Activated CD4-positive, alpha-beta memory T cell treated with anti-CD3 and anti-CD28 coated beads, Interleukin-2, amount 10 ng/mL, durations not matched to agents 7 days and 5 days (primary cell): ENCODE measurements at regions not wholly inside any gene's neighbourhood (a gene's known extent, or its start where the extent isn't known, plus 50 kb on each side); places are given as distances from the start of the nearest gene placed in this dataset.
A peak's percentile ranks its signal among the peaks of the same experiment; 100 is the strongest.
"Not testable (repeated sequence)": the region's sequence is repeated elsewhere in the genome, so short reads cannot be mapped to it uniquely, and the experiment has no call there.

Experiments
- CTCF ChIA-PET: fragments of 350-600 bp; sonication (Branson Sonifier 250); formaldehyde crosslinking; loops from one replicate; lab custom pipeline; 2021; ENCODE audit warnings: antibody characterized with exemption, inconsistent platforms; lab: Charles Lee
- POLR2A ChIA-PET: fragments of 350-600 bp; sonication (Branson Sonifier 250); formaldehyde crosslinking; loops from one replicate; lab custom pipeline; 2021; ENCODE audit warnings: antibody characterized with exemption; lab: Charles Lee
- DNase-seq: peaks from one replicate; pipeline ENCODE4 v3.0.0-alpha.2; 2020
- H3K27ac Mint-ChIP-seq: one replicate; pipeline ENCODE4 v1.8.0; 2021; ENCODE audit warnings: mild to moderate bottlenecking, mixed read lengths
- H3K27me3 Mint-ChIP-seq: one replicate; pipeline ENCODE4 v1.8.0; 2021; ENCODE audit warnings: mixed read lengths
- H3K36me3 Mint-ChIP-seq: one replicate; pipeline ENCODE4 v1.8.0; 2021; ENCODE audit warnings: low read depth, mixed read lengths
- H3K4me1 Mint-ChIP-seq: one replicate; pipeline ENCODE4 v1.8.0; 2021; ENCODE audit warnings: mixed read lengths
- H3K4me3 Mint-ChIP-seq: one replicate; pipeline ENCODE4 v1.8.0; 2021; ENCODE audit warnings: mild to moderate bottlenecking, mixed read lengths
- H3K9me3 Mint-ChIP-seq: one replicate; pipeline ENCODE4 v1.8.0; 2021; ENCODE audit warnings: mixed read lengths

DNA sequence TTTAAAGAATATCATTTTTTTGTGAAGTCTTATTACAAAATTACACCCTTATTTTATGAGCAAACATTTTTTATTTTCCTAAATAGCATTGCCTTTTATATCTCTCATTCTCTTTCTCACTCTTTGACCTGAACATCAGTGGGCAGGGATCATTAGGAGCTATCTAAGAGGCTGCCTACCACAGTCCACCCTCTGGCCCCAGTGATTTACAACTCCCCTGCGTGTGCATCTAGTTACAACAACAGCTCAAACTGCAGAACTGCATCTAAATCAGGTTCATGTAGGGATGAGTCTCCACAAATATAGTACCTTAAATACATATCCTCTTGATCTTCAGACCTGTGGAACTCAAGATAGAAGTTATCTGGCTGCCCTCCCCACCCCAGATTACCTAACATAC lies 172.4 kb upstream of the CXCR4 start:
- DNase-seq: no peak
- H3K36me3 Mint-ChIP-seq: no peaks in the 10 kb centered on the region
- ChIA-PET CTCF (no interaction called here), POLR2A (no interaction called here)
- H3K27ac Mint-ChIP-seq: no peak overlapping the region
- H3K27me3 Mint-ChIP-seq: no peaks in the 10 kb centered on the region
- no peak overlapping the region for H3K4me3 Mint-ChIP-seq
- H3K4me1 Mint-ChIP-seq: peaks cover 12% of the 10 kb centered on the region
- no peaks in the 10 kb centered on the region for H3K9me3 Mint-ChIP-seq

GRCh38 chr2:136288249-136288648 lies 170.3 kb upstream of the CXCR4 start:
- Mint-ChIP-seq H3K36me3 (no peaks in the 10 kb centered on the region), H3K4me3 (no peak overlapping the region), H3K9me3 (no peaks in the 10 kb centered on the region), H3K27ac (no peak overlapping the region), H3K27me3 (no peaks in the 10 kb centered on the region), H3K4me1 (peaks cover 20% of the 10 kb centered on the region)
- no peak for DNase-seq
- ChIA-PET POLR2A (interaction anchor here (0.8 kb wide), 1 partner anchor 26 kb away, joined by 3 read pairs; no protein-coding TSS in a partner anchor), CTCF (interaction anchor here (0.6 kb wide), 1 partner anchor 639 kb away, joined by 3 read pairs; no protein-coding TSS in a partner anchor)

DNA sequence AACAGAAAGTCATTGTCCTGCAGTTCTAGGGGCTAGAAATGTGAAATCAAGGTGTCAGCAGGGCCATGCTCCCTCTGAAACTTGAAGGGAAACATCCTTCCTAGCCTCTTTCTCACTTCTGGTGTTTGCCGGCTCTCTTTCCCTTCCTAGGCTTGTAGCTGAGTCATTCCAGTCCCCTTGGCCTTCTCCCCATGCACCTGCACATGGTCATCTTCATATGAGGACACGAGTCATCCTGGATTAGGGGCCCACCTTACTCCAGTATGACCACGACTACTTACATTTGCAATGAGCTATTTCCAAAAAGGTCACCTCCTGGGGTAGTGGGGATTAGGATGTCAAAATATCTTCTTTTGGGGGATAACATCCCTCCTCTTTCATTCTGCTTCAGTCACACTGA lies 168.5 kb upstream of the CXCR4 start:
- CTCF ChIA-PET: interaction anchor here (0.7 to 1.4 kb wide), 3 partner anchors 18 to 41 kb away, joined by 3 to 5 read pairs (median 4); no protein-coding TSS in a partner anchor
- Mint-ChIP-seq H3K4me3 (no peak overlapping the region), H3K9me3 (no peaks in the 10 kb centered on the region), H3K4me1 (peaks cover 26% of the 10 kb centered on the region), H3K27me3 (no peaks in the 10 kb centered on the region), H3K27ac (no peak overlapping the region), H3K36me3 (no peaks in the 10 kb centered on the region)
- DNase-seq: no peak
- POLR2A ChIA-PET: interaction anchor here (0.6 kb wide), 1 partner anchor 98 kb away, joined by 3 read pairs; no protein-coding TSS in a partner anchor

DNA sequence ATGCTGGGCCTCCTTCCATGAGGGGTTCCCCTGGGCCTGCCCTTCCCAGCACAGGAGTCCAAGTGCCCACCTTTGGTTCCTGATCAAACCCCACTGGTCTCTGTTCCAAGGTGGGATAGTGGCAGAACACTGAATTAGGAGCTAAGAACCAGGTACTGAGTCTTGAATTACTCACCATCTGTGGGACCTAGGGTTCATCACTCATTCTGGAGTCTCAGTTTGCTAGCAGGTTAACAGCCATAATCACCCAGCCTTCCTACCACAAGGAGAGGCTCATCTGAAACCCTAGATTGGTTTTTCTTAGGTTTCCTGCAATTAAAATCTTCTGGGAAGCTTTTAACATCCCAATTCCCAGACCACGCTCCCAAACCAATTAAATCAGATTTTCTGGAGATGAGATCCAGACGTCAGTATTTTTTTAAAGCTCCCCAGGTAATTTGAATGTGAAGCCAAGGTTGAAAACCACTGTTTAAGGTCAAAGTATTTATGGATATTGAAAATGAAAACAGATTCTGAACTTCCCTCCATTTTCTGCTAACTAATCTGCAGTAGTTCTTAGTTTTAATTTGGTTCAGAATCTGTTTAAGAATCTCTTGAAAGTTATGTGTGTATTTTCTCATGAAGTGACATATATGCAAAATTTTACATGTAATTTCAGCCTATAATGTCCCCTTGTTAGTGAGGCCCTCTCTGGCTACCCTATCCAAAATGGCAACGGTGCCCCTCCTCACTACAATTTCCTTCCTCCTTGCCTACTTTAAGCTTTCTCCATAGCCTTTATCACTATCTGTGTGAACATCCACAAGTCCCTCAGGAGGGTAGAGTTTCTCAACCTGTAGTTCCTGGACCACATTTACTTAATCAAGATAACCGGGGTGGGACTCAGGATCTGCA lies 166.5 kb upstream of the CXCR4 start:
- ChIA-PET CTCF (no interaction called here), POLR2A (interaction anchor here (1.4 to 1.5 kb wide), 2 partner anchors 46 to 148 kb away, joined by 3 read pairs; no protein-coding TSS in a partner anchor)
- Mint-ChIP-seq H3K36me3 (no peaks in the 10 kb centered on the region), H3K27ac (no peak overlapping the region), H3K27me3 (no peaks in the 10 kb centered on the region), H3K9me3 (no peaks in the 10 kb centered on the region), H3K4me3 (no peak overlapping the region), H3K4me1 (peaks cover 37% of the 10 kb centered on the region)
- DNase-seq: no peak

GRCh38 chr2:136282251-136282650 lies 164.3 kb upstream of the CXCR4 start:
- no peak for DNase-seq
- Mint-ChIP-seq H3K36me3 (no peaks in the 10 kb centered on the region), H3K27ac (no peak overlapping the region), H3K9me3 (no peaks in the 10 kb centered on the region), H3K4me1 (peaks cover 37% of the 10 kb centered on the region), H3K27me3 (no peaks in the 10 kb centered on the region), H3K4me3 (no peak overlapping the region)
- ChIA-PET POLR2A (interaction anchor here (1.8 kb wide), 2 partner anchors 45 to 165 kb away, joined by 4 to 7 read pairs; no protein-coding TSS in a partner anchor), CTCF (no interaction called here)

DNA sequence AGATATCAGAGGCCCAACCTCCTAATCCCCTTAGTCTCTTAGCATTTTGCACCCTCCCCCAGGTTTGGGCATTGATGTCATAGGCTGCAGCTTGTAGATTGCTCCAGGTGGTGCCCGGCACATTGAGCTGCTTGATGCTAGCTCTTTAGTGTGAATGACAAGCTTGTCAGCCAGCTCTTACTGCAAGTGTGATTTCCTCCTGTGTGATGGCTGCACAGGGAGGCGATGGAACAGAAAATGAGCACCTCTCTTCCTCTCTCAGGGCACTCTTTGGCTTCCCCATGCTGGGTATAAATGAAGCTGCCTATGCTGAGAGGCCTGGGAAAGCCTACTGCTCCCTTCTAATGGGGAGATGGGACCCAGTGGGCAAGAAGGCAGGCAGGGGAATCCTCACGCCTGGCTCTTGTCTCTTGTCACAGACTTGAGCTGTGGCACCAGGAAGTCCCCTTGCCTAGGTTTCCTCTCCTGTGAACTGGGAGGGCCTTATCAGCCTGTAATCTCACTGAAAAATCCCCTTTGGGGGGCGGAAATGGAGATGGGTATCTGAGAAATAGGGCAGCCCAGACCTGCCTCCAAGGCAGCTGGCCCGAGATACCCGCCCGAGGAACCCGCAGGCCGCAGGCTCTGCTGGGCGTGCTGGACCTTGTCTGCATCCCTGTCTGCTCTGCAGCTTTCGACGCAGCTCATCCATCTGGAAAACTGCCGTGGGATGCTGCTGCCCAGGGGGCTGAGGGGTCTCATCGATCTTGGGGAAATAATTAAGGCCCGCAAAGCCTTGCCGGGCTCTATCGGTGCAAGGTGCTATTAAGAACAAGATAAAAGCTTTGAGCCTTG lies 163.5 kb upstream of the CXCR4 start:
- CTCF ChIA-PET: interaction anchor here (0.7 kb wide), 1 partner anchor 367 kb away, joined by 4 read pairs; no protein-coding TSS in a partner anchor
- Mint-ChIP-seq H3K4me1 (peaks cover 37% of the 10 kb centered on the region), H3K27ac (peak overlapping the region; percentile 75), H3K9me3 (no peaks in the 10 kb centered on the region), H3K27me3 (no peaks in the 10 kb centered on the region), H3K4me3 (no peak overlapping the region), H3K36me3 (no peaks in the 10 kb centered on the region)
- DNase-seq: peak; percentile 39
- POLR2A ChIA-PET: interaction anchor here (0.6 to 1.8 kb wide), 5 partner anchors 38 to 164 kb away, joined by 3 to 7 read pairs (median 4); no protein-coding TSS in a partner anchor

GRCh38 chr2:136266346-136266745 lies 148.4 kb upstream of the CXCR4 start:
- H3K4me3 Mint-ChIP-seq, DNase-seq, H3K27ac Mint-ChIP-seq, POLR2A ChIA-PET, H3K4me1 Mint-ChIP-seq, CTCF ChIA-PET: not testable (repeated sequence)
- peaks cover 28% of the 10 kb centered on the region for H3K9me3 Mint-ChIP-seq
- peaks cover 11% of the 10 kb centered on the region for H3K27me3 Mint-ChIP-seq
- peaks cover 15% of the 10 kb centered on the region for H3K36me3 Mint-ChIP-seq

- H3K4me3 Mint-ChIP-seq: no peak overlapping the region
- POLR2A ChIA-PET: no interaction called here
- DNase-seq: no peak
- peaks cover 4% of the 10 kb centered on the region for H3K27me3 Mint-ChIP-seq
- peaks cover 6% of the 10 kb centered on the region for H3K36me3 Mint-ChIP-seq
- CTCF ChIA-PET: no interaction called here
- H3K27ac Mint-ChIP-seq: no peak overlapping the region
- no peaks in the 10 kb centered on the region for H3K4me1 Mint-ChIP-seq
- H3K9me3 Mint-ChIP-seq: peaks cover 11% of the 10 kb centered on the region
Observed at GRCh38 chr2:136259551-136259950, 141.6 kb upstream of the CXCR4 start.

GRCh38 chr2:136257893-136258292 lies 139.9 kb upstream of the CXCR4 start:
- ChIA-PET CTCF (interaction anchor here (0.8 kb wide), 1 partner anchor 344 kb away, joined by 3 read pairs; no protein-coding TSS in a partner anchor), POLR2A (no interaction called here)
- Mint-ChIP-seq H3K27ac (no peak overlapping the region), H3K4me1 (no peaks in the 10 kb centered on the region), H3K9me3 (no peaks in the 10 kb centered on the region), H3K27me3 (peaks cover 2% of the 10 kb centered on the region), H3K4me3 (no peak overlapping the region), H3K36me3 (peaks cover 2% of the 10 kb centered on the region)
- DNase-seq: no peak

- Mint-ChIP-seq H3K27ac (no peak overlapping the region), H3K4me1 (peaks cover 9% of the 10 kb centered on the region), H3K9me3 (no peaks in the 10 kb centered on the region), H3K36me3 (no peaks in the 10 kb centered on the region), H3K4me3 (no peak overlapping the region), H3K27me3 (peaks cover 2% of the 10 kb centered on the region)
- ChIA-PET POLR2A (no interaction called here), CTCF (no interaction called here)
- DNase-seq: no peak
Observed at GRCh38 chr2:136255648-136256461, 137.9 kb upstream of the CXCR4 start.

DNA sequence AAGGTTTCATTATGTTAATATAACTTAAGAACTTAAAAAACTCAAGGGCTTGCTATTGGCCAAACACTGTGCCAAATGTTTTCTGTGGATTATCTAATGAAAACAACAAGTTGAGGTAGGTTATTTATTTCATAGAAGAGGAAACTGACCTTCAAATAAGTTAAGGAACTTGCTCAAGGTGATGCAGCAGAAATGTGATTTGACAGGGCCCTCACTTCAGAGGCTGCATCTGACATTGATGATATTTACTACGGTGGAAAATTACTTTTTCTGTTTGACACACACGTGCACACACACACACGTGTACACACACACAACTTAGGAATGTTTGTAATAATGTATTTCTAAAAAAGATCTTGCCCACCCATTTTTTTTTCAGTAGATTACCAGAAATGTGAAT lies 137.2 kb upstream of the CXCR4 start:
- no peaks in the 10 kb centered on the region for H3K36me3 Mint-ChIP-seq
- POLR2A ChIA-PET: no interaction called here
- H3K27ac Mint-ChIP-seq: no peak overlapping the region

GRCh38 chr2:136254681-136255080 lies 136.7 kb upstream of the CXCR4 start:
- Mint-ChIP-seq H3K27me3 (peaks cover 2% of the 10 kb centered on the region), H3K27ac (no peak overlapping the region), H3K9me3 (no peaks in the 10 kb centered on the region), H3K4me3 (no peak overlapping the region), H3K4me1 (peaks cover 9% of the 10 kb centered on the region), H3K36me3 (no peaks in the 10 kb centered on the region)
- CTCF ChIA-PET: interaction anchor here (0.6 kb wide), 1 partner anchor 32 kb away, joined by 3 read pairs; no protein-coding TSS in a partner anchor
- POLR2A ChIA-PET: no interaction called here
- DNase-seq: no peak

More for the DNA sequence above, 137.2 kb upstream of the CXCR4 start:
- H3K9me3 Mint-ChIP-seq: no peaks in the 10 kb centered on the region
- peaks cover 9% of the 10 kb centered on the region for H3K4me1 Mint-ChIP-seq
- peaks cover 2% of the 10 kb centered on the region for H3K27me3 Mint-ChIP-seq
- H3K4me3 Mint-ChIP-seq: no peak overlapping the region
- CTCF ChIA-PET: no interaction called here
- no peak for DNase-seq
